ENCODE measurements at regions not wholly inside any gene's neighbourhood (a gene's known extent, or its start where the extent isn't known, plus 50 kb on each side); places are given as distances from the start of the nearest gene placed in this dataset.

DNA sequence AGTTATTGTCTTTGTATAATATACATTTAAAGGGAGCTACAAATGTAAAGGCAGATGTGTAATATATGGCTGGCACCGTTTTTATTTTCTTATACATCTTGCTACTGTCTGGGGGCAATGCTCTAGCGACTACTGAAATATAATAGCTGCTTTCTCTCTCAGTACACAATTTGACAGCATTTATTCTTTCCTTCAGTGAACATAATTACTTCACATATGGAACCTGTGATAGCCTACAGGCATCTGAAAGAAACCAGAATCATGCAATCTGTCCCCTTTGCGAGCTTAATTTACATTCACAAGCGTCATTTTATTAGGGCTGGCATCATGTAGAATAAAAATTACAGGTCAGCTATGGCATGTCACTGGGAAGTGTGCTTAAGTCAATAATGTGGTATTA lies 557.5 kb upstream of the PTBP2 start:
- H2AFZ ChIP-seq (ENCODE audit: low read length): no peak overlapping the region
- no peaks in the 10 kb centered on the region for H3K9me2 ChIP-seq (replicated peaks; ENCODE audit: low read depth, low read length)
- H3K79me2 ChIP-seq (ENCODE audit: insufficient read depth, low read length): no peaks in the 10 kb centered on the region
- H3K9ac ChIP-seq (ENCODE audit: low read depth, low read length, poor library complexity, severe bottlenecking): no peak overlapping the region
- H3K9me3 ChIP-seq (ENCODE audit: insufficient read depth, low read depth, low read length): no peaks in the 10 kb centered on the region
- no peaks in the 10 kb centered on the region for H3F3A ChIP-seq (ENCODE audit: low read depth)
- H3K27me3 ChIP-seq (ENCODE audit: insufficient read depth, low read length, poor library complexity, severe bottlenecking): no peaks in the 10 kb centered on the region
- no peak overlapping the region for H3K4me2 ChIP-seq (ENCODE audit: low read depth, low read length, poor library complexity, severe bottlenecking)
- no peaks in the 10 kb centered on the region for H3K36me3 ChIP-seq (ENCODE audit: insufficient read depth, low read length)
- no peak for TF ChIP-seq EZH2phosphoT487 (IDR thresholded peaks at IDR 0.05; ENCODE audit: borderline replicate concordance)
- TF ChIP-seq, protein P1, sequence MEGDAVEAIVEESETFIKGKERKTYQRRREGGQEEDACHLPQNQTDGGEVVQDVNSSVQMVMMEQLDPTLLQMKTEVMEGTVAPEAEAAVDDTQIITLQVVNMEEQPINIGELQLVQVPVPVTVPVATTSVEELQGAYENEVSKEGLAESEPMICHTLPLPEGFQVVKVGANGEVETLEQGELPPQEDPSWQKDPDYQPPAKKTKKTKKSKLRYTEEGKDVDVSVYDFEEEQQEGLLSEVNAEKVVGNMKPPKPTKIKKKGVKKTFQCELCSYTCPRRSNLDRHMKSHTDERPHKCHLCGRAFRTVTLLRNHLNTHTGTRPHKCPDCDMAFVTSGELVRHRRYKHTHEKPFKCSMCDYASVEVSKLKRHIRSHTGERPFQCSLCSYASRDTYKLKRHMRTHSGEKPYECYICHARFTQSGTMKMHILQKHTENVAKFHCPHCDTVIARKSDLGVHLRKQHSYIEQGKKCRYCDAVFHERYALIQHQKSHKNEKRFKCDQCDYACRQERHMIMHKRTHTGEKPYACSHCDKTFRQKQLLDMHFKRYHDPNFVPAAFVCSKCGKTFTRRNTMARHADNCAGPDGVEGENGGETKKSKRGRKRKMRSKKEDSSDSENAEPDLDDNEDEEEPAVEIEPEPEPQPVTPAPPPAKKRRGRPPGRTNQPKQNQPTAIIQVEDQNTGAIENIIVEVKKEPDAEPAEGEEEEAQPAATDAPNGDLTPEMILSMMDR (conservative IDR thresholded peaks at IDR 0.05; ENCODE audit: low read length): no peak
- H3K4me1 ChIP-seq (ENCODE audit: insufficient read depth, low read length, poor library complexity, severe bottlenecking): no peaks in the 10 kb centered on the region
- no peaks in the 10 kb centered on the region for H4K20me1 ChIP-seq (ENCODE audit: insufficient read depth, low read length, poor library complexity, severe bottlenecking)
- no peak overlapping the region for H3K4me3 ChIP-seq (ENCODE audit: low read length, poor library complexity, severe bottlenecking)

DNA sequence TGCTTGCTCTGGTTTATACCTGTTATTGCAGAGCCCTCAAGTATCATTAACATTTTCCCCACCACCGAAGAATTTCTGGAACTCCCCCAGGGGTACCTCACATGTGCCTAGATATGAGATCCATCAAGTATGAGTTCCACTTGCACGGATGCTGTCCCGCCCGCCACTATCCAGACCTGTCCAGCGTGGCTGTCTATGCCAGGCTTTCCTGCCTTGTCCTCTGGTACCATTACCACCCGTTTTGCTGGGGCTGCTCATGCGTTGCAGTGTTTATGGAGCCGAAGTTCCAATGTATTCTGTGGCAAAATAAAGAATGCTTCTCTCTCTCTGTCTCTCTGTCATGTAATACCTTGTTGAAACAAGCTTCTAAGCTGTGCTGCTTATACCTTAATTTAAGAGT lies 543.5 kb upstream of the PTBP2 start:
- Histone ChIP-seq H3K9me2 (replicated peaks; ENCODE audit: low read depth, low read length) (no peaks in the 10 kb centered on the region), H3K27me3 (ENCODE audit: insufficient read depth, low read length, poor library complexity, severe bottlenecking) (no peaks in the 10 kb centered on the region), H4K20me1 (ENCODE audit: insufficient read depth, low read length, poor library complexity, severe bottlenecking) (no peaks in the 10 kb centered on the region), H3K36me3 (ENCODE audit: insufficient read depth, low read length) (no peaks in the 10 kb centered on the region), H3K4me3 (ENCODE audit: low read length, poor library complexity, severe bottlenecking) (no peak overlapping the region), H3K4me2 (ENCODE audit: low read depth, low read length, poor library complexity, severe bottlenecking) (no peak overlapping the region), H3K4me1 (ENCODE audit: insufficient read depth, low read length, poor library complexity, severe bottlenecking) (no peaks in the 10 kb centered on the region), H2AFZ (ENCODE audit: low read length) (no peak overlapping the region), H3K9ac (ENCODE audit: low read depth, low read length, poor library complexity, severe bottlenecking) (no peak overlapping the region), H3F3A (ENCODE audit: low read depth) (no peaks in the 10 kb centered on the region), H3K79me2 (ENCODE audit: insufficient read depth, low read length) (no peaks in the 10 kb centered on the region), H3K9me3 (ENCODE audit: insufficient read depth, low read depth, low read length) (no peaks in the 10 kb centered on the region)
- TF ChIP-seq EZH2phosphoT487 (IDR thresholded peaks at IDR 0.05; ENCODE audit: borderline replicate concordance): no peak
- TF ChIP-seq, protein P1 (conservative IDR thresholded peaks at IDR 0.05; ENCODE audit: low read length): no peak

DNA sequence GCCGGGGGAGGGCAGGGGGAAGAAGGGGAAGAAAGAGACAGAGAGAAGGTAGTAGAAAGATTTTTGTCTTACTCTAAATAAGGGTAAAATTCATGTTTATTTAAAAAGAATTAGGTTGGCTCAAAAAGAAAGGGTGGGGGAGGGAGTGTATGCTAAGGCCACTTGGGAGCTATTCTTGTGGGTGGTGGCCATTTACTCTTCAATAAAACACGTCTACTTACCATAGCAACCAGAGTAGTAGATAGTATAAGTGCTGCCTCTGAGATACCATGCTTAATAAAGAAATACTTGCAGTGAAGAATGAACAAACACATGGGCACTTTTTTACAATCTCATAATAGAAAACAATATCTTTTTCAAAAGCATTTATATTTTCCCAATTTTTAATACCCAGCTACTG lies 538.1 kb upstream of the PTBP2 start:
- no peak for TF ChIP-seq EZH2phosphoT487 (IDR thresholded peaks at IDR 0.05; ENCODE audit: borderline replicate concordance)
- TF ChIP-seq, protein P1 (conservative IDR thresholded peaks at IDR 0.05; ENCODE audit: low read length): no peak
- Histone ChIP-seq H3K9ac (ENCODE audit: low read depth, low read length, poor library complexity, severe bottlenecking) (no peak overlapping the region), H3F3A (ENCODE audit: low read depth) (no peaks in the 10 kb centered on the region), H3K27me3 (ENCODE audit: insufficient read depth, low read length, poor library complexity, severe bottlenecking) (no peaks in the 10 kb centered on the region), H3K9me2 (replicated peaks; ENCODE audit: low read depth, low read length) (no peaks in the 10 kb centered on the region), H3K4me2 (ENCODE audit: low read depth, low read length, poor library complexity, severe bottlenecking) (no peak overlapping the region), H3K79me2 (ENCODE audit: insufficient read depth, low read length) (no peaks in the 10 kb centered on the region), H4K20me1 (ENCODE audit: insufficient read depth, low read length, poor library complexity, severe bottlenecking) (no peaks in the 10 kb centered on the region), H3K4me1 (ENCODE audit: insufficient read depth, low read length, poor library complexity, severe bottlenecking) (no peaks in the 10 kb centered on the region), H3K9me3 (ENCODE audit: insufficient read depth, low read depth, low read length) (no peaks in the 10 kb centered on the region), H2AFZ (ENCODE audit: low read length) (no peak overlapping the region), H3K4me3 (ENCODE audit: low read length, poor library complexity, severe bottlenecking) (no peak overlapping the region), H3K36me3 (ENCODE audit: insufficient read depth, low read length) (no peaks in the 10 kb centered on the region)
